Loucy (cell line): ENCODE measurements at regions not wholly inside any gene's neighbourhood (a gene's known extent, or its start where the extent isn't known, plus 50 kb on each side); places are given as distances from the start of the nearest gene placed in this dataset.

Experiments
- H2AFZ ChIP-seq: fragments of 200-600 bp; sonication (generic); 2 replicates; pipeline ENCODE4 v1.6.0; 2016; ENCODE audit warnings: antibody characterized with exemption, mild to moderate bottlenecking, low read length, moderate library complexity
- H3F3A ChIP-seq: fragments of 200-600 bp; 2 replicates; pipeline ENCODE4 v1.6.0; 2016; ENCODE audit warnings: antibody characterized with exemption, low read depth, mild to moderate bottlenecking
- H3K27me3 ChIP-seq: fragments of 200-600 bp; sonication (generic); 2 replicates; pipeline ENCODE4 v1.6.1; 2014; ENCODE audit warnings: low read length, mild to moderate bottlenecking; ENCODE audit not compliant: insufficient read depth, poor library complexity, severe bottlenecking
- H3K36me3 ChIP-seq: fragments of 200-600 bp; sonication (generic); 2 replicates; pipeline ENCODE4 v1.6.1; 2016; ENCODE audit warnings: low read length; ENCODE audit not compliant: insufficient read depth
- H3K4me1 ChIP-seq: fragments of 200-600 bp; sonication (generic); 2 replicates; pipeline ENCODE4 v1.5.1; 2014; ENCODE audit warnings: low read length, mild to moderate bottlenecking; ENCODE audit not compliant: insufficient read depth, poor library complexity, severe bottlenecking
- H3K4me2 ChIP-seq: fragments of 200-600 bp; sonication (generic); 2 replicates; pipeline ENCODE4 v1.6.0; 2014; ENCODE audit warnings: antibody characterized with exemption, low read length, low read depth, mild to moderate bottlenecking; ENCODE audit not compliant: poor library complexity, severe bottlenecking
- H3K4me3 ChIP-seq: fragments of 200-600 bp; sonication (generic); 2 replicates; pipeline ENCODE4 v1.5.1; 2014; ENCODE audit warnings: low read length, mild to moderate bottlenecking, mixed read lengths; ENCODE audit not compliant: poor library complexity, severe bottlenecking
- H3K79me2 ChIP-seq: fragments of 200-600 bp; sonication (generic); 2 replicates; pipeline ENCODE4 v1.6.1; 2014; ENCODE audit warnings: low read length; ENCODE audit not compliant: insufficient read depth
- H3K9ac ChIP-seq: fragments of 200-600 bp; sonication (generic); 2 replicates; pipeline ENCODE4 v1.6.0; 2014; ENCODE audit warnings: mild to moderate bottlenecking, low read depth, low read length, moderate library complexity; ENCODE audit not compliant: poor library complexity, severe bottlenecking
- H3K9me2 ChIP-seq: fragments of 200-600 bp; sonication (generic); replicated peaks from 2 replicates; pipeline ENCODE4 v1.6.1; 2016; ENCODE audit warnings: low read depth, low read length, mixed read lengths
- H3K9me3 ChIP-seq: fragments of 200-600 bp; sonication (generic); 2 replicates; pipeline ENCODE4 v1.6.1; 2014; ENCODE audit warnings: mild to moderate bottlenecking, antibody characterized with exemption, low read length, low read depth; ENCODE audit not compliant: insufficient read depth
- H4K20me1 ChIP-seq: fragments of 200-600 bp; sonication (generic); 2 replicates; pipeline ENCODE4 v1.6.0; 2014; ENCODE audit warnings: antibody characterized with exemption, low read length, mild to moderate bottlenecking; ENCODE audit not compliant: insufficient read depth, poor library complexity, severe bottlenecking
- EZH2phosphoT487 ChIP-seq: fragments of 200-600 bp; IDR thresholded peaks from 2 replicates; pipeline ENCODE4 v1.6.1; 2018; ENCODE audit warnings: antibody characterized with exemption, mild to moderate bottlenecking, moderate library complexity, borderline replicate concordance
- TF ChIP-seq, protein P1 (sequence below): fragments of 200-600 bp; sonication (generic); conservative IDR thresholded peaks from 2 replicates; pipeline ENCODE4 v1.5.1; 2014; ENCODE audit warnings: mild to moderate bottlenecking, antibody characterized with exemption, low read length

- Histone ChIP-seq H3F3A (no peaks in the 10 kb centered on the region), H3K4me2 (peak overlapping the region; percentile 39), H3K9me2 (no peaks in the 10 kb centered on the region), H2AFZ (peak overlapping the region; percentile 57), H3K9me3 (no peaks in the 10 kb centered on the region; the same call in 1 of the 2 replicates), H3K9ac (peak overlapping the region; percentile 4), H3K27me3 (no peaks in the 10 kb centered on the region), H3K4me3 (peak overlapping the region; percentile 8), H4K20me1 (no peaks in the 10 kb centered on the region), H3K79me2 (no peaks in the 10 kb centered on the region), H3K4me1 (peaks cover 19% of the 10 kb centered on the region), H3K36me3 (no peaks in the 10 kb centered on the region)
- TF ChIP-seq EZH2phosphoT487 = no peak
- TF ChIP-seq, protein P1, sequence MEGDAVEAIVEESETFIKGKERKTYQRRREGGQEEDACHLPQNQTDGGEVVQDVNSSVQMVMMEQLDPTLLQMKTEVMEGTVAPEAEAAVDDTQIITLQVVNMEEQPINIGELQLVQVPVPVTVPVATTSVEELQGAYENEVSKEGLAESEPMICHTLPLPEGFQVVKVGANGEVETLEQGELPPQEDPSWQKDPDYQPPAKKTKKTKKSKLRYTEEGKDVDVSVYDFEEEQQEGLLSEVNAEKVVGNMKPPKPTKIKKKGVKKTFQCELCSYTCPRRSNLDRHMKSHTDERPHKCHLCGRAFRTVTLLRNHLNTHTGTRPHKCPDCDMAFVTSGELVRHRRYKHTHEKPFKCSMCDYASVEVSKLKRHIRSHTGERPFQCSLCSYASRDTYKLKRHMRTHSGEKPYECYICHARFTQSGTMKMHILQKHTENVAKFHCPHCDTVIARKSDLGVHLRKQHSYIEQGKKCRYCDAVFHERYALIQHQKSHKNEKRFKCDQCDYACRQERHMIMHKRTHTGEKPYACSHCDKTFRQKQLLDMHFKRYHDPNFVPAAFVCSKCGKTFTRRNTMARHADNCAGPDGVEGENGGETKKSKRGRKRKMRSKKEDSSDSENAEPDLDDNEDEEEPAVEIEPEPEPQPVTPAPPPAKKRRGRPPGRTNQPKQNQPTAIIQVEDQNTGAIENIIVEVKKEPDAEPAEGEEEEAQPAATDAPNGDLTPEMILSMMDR = no peak
These were observed 292.5 kb upstream of the SNX7 start for GRCh38 chr1:98368995-98369394.

DNA sequence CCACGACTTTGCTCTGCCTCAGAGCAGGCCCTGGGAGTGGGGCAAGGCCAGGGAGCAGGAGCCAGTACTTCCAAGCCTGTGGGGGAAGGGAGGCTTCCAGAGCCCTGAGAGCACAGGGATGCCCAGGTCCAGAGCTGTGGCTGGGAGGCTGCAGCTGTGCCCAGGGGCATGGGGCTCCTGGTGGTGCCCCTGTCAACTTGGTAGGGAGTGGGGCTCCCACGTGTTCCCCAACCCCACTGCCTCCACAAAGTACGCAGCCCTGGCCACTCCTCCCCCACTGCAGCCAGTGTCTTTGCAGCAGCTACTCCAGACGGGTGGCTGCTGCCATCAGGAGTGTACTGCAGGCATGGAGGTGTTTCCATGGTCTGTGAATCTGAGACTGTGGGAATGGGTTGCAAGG, 294.1 kb upstream of the SNX7 start:
- no peaks in the 10 kb centered on the region for H3K27me3 ChIP-seq
- no peak overlapping the region for H3K4me3 ChIP-seq
- H3K4me1 ChIP-seq = peaks cover 19% of the 10 kb centered on the region
- no peaks in the 10 kb centered on the region for H3K79me2 ChIP-seq
- no peak overlapping the region for H3K9ac ChIP-seq
- TF ChIP-seq EZH2phosphoT487 = no peak
- TF ChIP-seq, protein P1 = no peak
- no peaks in the 10 kb centered on the region for H3K36me3 ChIP-seq
- peaks cover 8% of the 10 kb centered on the region; the same call in 1 of the 2 replicates for H3K9me3 ChIP-seq
- H3K4me2 ChIP-seq = no peak overlapping the region
- no peaks in the 10 kb centered on the region for H3K9me2 ChIP-seq
- no peaks in the 10 kb centered on the region for H4K20me1 ChIP-seq
- no peak overlapping the region for H2AFZ ChIP-seq
- H3F3A ChIP-seq = no peaks in the 10 kb centered on the region

GRCh38 chr1:98366343-98366742, 295.2 kb upstream of the SNX7 start:
- TF ChIP-seq, protein P1 = no peak
- no peak for TF ChIP-seq EZH2phosphoT487
- Histone ChIP-seq H4K20me1 (no peaks in the 10 kb centered on the region), H3K9me2 (no peaks in the 10 kb centered on the region), H3K9ac (no peak overlapping the region), H3K36me3 (no peaks in the 10 kb centered on the region), H3K27me3 (no peaks in the 10 kb centered on the region), H3F3A (no peaks in the 10 kb centered on the region), H2AFZ (no peak overlapping the region), H3K4me1 (peaks cover 19% of the 10 kb centered on the region), H3K4me3 (no peak overlapping the region), H3K79me2 (no peaks in the 10 kb centered on the region), H3K4me2 (no peak overlapping the region), H3K9me3 (peaks cover 8% of the 10 kb centered on the region; the same call in 1 of the 2 replicates)
